ENCODE measurements at regions not wholly inside any gene's neighbourhood (a gene's known extent, or its start where the extent isn't known, plus 50 kb on each side); places are given as distances from the start of the nearest gene placed in this dataset.
"Not testable (repeated sequence)": the region's sequence is repeated elsewhere in the genome, so short reads cannot be mapped to it uniquely, and the experiment has no call there.

GRCh38 chr1:82799261-82799660, 998.5 kb downstream of the ADGRL2 start:
- Mint-ChIP-seq H3K4me1 (no peaks in the 10 kb centered on the region), H3K27ac (no peak overlapping the region), H3K36me3 (no peaks in the 10 kb centered on the region), H3K27me3 (peaks cover 0 to 11% (median 2%) of the 10 kb centered on the region in 5 donors), H3K4me3 (no peak overlapping the region), H3K9me3 (peaks cover 0 to 14% (median 10%) of the 10 kb centered on the region in 9 donors)
- ATAC-seq (no peak), DNase-seq (no peak)
- POLR2A ChIA-PET = no interaction called here

GRCh38 chr1:82795508-82796149, 994.9 kb downstream of the ADGRL2 start:
- DNase-seq (no peak), ATAC-seq (no peak)
- Mint-ChIP-seq H3K4me3 (no peak overlapping the region), H3K27ac (no peak overlapping the region), H3K9me3 (peaks cover 3 to 21% (median 10%) of the 10 kb centered on the region in 9 donors), H3K4me1 (no peaks in the 10 kb centered on the region), H3K36me3 (peaks cover 0 to 4% (median 0%) of the 10 kb centered on the region in 3 donors), H3K27me3 (peaks cover 0 to 2% (median 0%) of the 10 kb centered on the region in 5 donors)
- POLR2A ChIA-PET = no interaction called here

GRCh38 chr1:82792151-82792550, 991.4 kb downstream of the ADGRL2 start:
- no peaks in the 10 kb centered on the region for H3K27me3 Mint-ChIP-seq
- POLR2A ChIA-PET = no interaction called here

GRCh38 chr1:82790556-82790955, 989.8 kb downstream of the ADGRL2 start:
- DNase-seq = no peak
- Mint-ChIP-seq H3K27ac (no peak overlapping the region), H3K27me3 (no peaks in the 10 kb centered on the region), H3K4me1 (no peaks in the 10 kb centered on the region), H3K9me3 (peaks cover 0 to 17% (median 6%) of the 10 kb centered on the region in 9 donors), H3K36me3 (peaks cover 0 to 6% (median 0%) of the 10 kb centered on the region in 3 donors), H3K4me3 (no peak overlapping the region)
- POLR2A ChIA-PET = no interaction called here
- no peak for ATAC-seq

More at GRCh38 chr1:82792151-82792550, 991.4 kb downstream of the ADGRL2 start:
- H3K9me3 Mint-ChIP-seq = peaks cover 0 to 17% (median 6%) of the 10 kb centered on the region in 9 donors
- DNase-seq (no peak), ATAC-seq (no peak)
- no peak overlapping the region for H3K27ac Mint-ChIP-seq
- H3K36me3 Mint-ChIP-seq = peaks cover 0 to 6% (median 0%) of the 10 kb centered on the region in 3 donors
- H3K4me3 Mint-ChIP-seq = no peak overlapping the region
- H3K4me1 Mint-ChIP-seq = no peaks in the 10 kb centered on the region

- H3K27me3 Mint-ChIP-seq = no peaks in the 10 kb centered on the region
- no peak overlapping the region for H3K4me3 Mint-ChIP-seq
- H3K36me3 Mint-ChIP-seq = peaks cover 0 to 6% (median 0%) of the 10 kb centered on the region in 3 donors
- no peak for DNase-seq
- POLR2A ChIA-PET = no interaction called here
- ATAC-seq = no peak
- no peak overlapping the region for H3K27ac Mint-ChIP-seq
- peaks cover 0 to 17% (median 4%) of the 10 kb centered on the region in 9 donors for H3K9me3 Mint-ChIP-seq
- H3K4me1 Mint-ChIP-seq = no peaks in the 10 kb centered on the region
Measured at GRCh38 chr1:82788660-82789059, 987.9 kb downstream of the ADGRL2 start.

- Mint-ChIP-seq H3K4me1 (no peaks in the 10 kb centered on the region), H3K27ac (no peak overlapping the region), H3K9me3 (peaks cover 0 to 19% (median 4%) of the 10 kb centered on the region in 9 donors), H3K27me3 (no peaks in the 10 kb centered on the region), H3K36me3 (peaks cover 0 to 6% (median 0%) of the 10 kb centered on the region in 3 donors), H3K4me3 (no peak overlapping the region)
- DNase-seq (no peak), ATAC-seq (no peak)
- POLR2A ChIA-PET = no interaction called here
Measured at GRCh38 chr1:82788038-82788437, 987.3 kb downstream of the ADGRL2 start.

- DNase-seq (no peak), ATAC-seq (no peak)
- H3K9me3 Mint-ChIP-seq = peaks cover 0 to 18% (median 5%) of the 10 kb centered on the region in 9 donors
- H3K4me1 Mint-ChIP-seq = no peaks in the 10 kb centered on the region
- POLR2A ChIA-PET = no interaction called here
- H3K27ac Mint-ChIP-seq = no peak overlapping the region
- no peaks in the 10 kb centered on the region for H3K27me3 Mint-ChIP-seq
- peaks cover 0 to 6% (median 0%) of the 10 kb centered on the region in 3 donors for H3K36me3 Mint-ChIP-seq
- no peak overlapping the region for H3K4me3 Mint-ChIP-seq
Measured at GRCh38 chr1:82786883-82787282, 986.1 kb downstream of the ADGRL2 start.

- DNase-seq (no peak), ATAC-seq (no peak)
- no peaks in the 10 kb centered on the region for H3K27me3 Mint-ChIP-seq
- POLR2A ChIA-PET = no interaction called here
- no peaks in the 10 kb centered on the region for H3K4me1 Mint-ChIP-seq
- no peak overlapping the region for H3K4me3 Mint-ChIP-seq
- no peaks in the 10 kb centered on the region for H3K36me3 Mint-ChIP-seq
- H3K27ac Mint-ChIP-seq = no peak overlapping the region
- peaks cover 0 to 5% (median 2%) of the 10 kb centered on the region in 9 donors for H3K9me3 Mint-ChIP-seq
Measured at GRCh38 chr1:82785268-82785790, 984.6 kb downstream of the ADGRL2 start.

GRCh38 chr1:82783044-82783443, 982.3 kb downstream of the ADGRL2 start:
- Mint-ChIP-seq H3K27ac (no peak overlapping the region), H3K4me3 (no peak overlapping the region), H3K27me3 (no peaks in the 10 kb centered on the region), H3K4me1 (no peaks in the 10 kb centered on the region), H3K36me3 (no peaks in the 10 kb centered on the region), H3K9me3 (peaks cover 0 to 5% (median 0%) of the 10 kb centered on the region in 9 donors)
- POLR2A ChIA-PET = no interaction called here
- ATAC-seq (no peak), DNase-seq (no peak)

GRCh38 chr1:82782599-82782998, 981.9 kb downstream of the ADGRL2 start:
- peaks cover 0 to 5% (median 0%) of the 10 kb centered on the region in 9 donors for H3K9me3 Mint-ChIP-seq
- POLR2A ChIA-PET = no interaction called here
- no peaks in the 10 kb centered on the region for H3K36me3 Mint-ChIP-seq
- ATAC-seq (no peak), DNase-seq (no peak)
- no peak overlapping the region for H3K27ac Mint-ChIP-seq
- H3K4me1 Mint-ChIP-seq = no peaks in the 10 kb centered on the region
- no peaks in the 10 kb centered on the region for H3K27me3 Mint-ChIP-seq
- no peak overlapping the region for H3K4me3 Mint-ChIP-seq

GRCh38 chr1:82778612-82779011, 977.9 kb downstream of the ADGRL2 start:
- ATAC-seq = no peak
- H3K36me3 Mint-ChIP-seq = no peaks in the 10 kb centered on the region
- no peak for DNase-seq
- H3K9me3 Mint-ChIP-seq = peaks cover 0 to 10% (median 0%) of the 10 kb centered on the region in 9 donors
- H3K27ac Mint-ChIP-seq = no peak overlapping the region
- H3K4me1 Mint-ChIP-seq = no peaks in the 10 kb centered on the region
- peaks cover 0 to 2% (median 0%) of the 10 kb centered on the region in 5 donors for H3K27me3 Mint-ChIP-seq
- H3K4me3 Mint-ChIP-seq = no peak overlapping the region
- POLR2A ChIA-PET = no interaction called here

GRCh38 chr1:82777240-82777639, 976.5 kb downstream of the ADGRL2 start:
- Mint-ChIP-seq H3K27ac (no peak overlapping the region), H3K4me3 (no peak overlapping the region), H3K36me3 (no peaks in the 10 kb centered on the region), H3K27me3 (peaks cover 0 to 2% (median 0%) of the 10 kb centered on the region in 5 donors), H3K4me1 (no peaks in the 10 kb centered on the region), H3K9me3 (peaks cover 0 to 7% (median 0%) of the 10 kb centered on the region in 9 donors)
- DNase-seq (no peak), ATAC-seq (no peak)
- POLR2A ChIA-PET = no interaction called here

GRCh38 chr1:82776730-82777129, 976.0 kb downstream of the ADGRL2 start:
- H3K27ac Mint-ChIP-seq, POLR2A ChIA-PET, H3K9me3 Mint-ChIP-seq, H3K4me3 Mint-ChIP-seq, H3K36me3 Mint-ChIP-seq, H3K4me1 Mint-ChIP-seq, ATAC-seq, DNase-seq, H3K27me3 Mint-ChIP-seq: not testable (repeated sequence)
